ENCODE measurements at regions not wholly inside any gene's neighbourhood (a gene's known extent, or its start where the extent isn't known, plus 50 kb on each side); places are given as distances from the start of the nearest gene placed in this dataset.

- Histone ChIP-seq H2AFZ (ENCODE audit: insufficient read depth, low read length, poor library complexity) (peak overlapping the region; percentile 11), H3K14ac (ENCODE audit: low read length) (peak overlapping the region; percentile 89), H3K4me2 (ENCODE audit: low read length) (no peak overlapping the region)
These were observed 162.0 kb downstream of the C9orf50 start for GRCh38 chr9:129458663-129459546.

GRCh38 chr9:129458155-129458661 is 162.7 kb downstream of the C9orf50 start:
- no peak overlapping the region for H3K27ac ChIP-seq (ENCODE audit: low read depth, low read length)
- no peak overlapping the region for H3K9ac ChIP-seq (ENCODE audit: low read length)
- no CpG with 5 or more reads among the region's 14 CpGs for WGBS (ENCODE audit: extremely low coverage, insufficient coverage, insufficient read length)
- H2BK5ac ChIP-seq (ENCODE audit: low read depth, low read length, poor library complexity), result no peak overlapping the region
- no peak overlapping the region for H2AFZ ChIP-seq (ENCODE audit: insufficient read depth, low read length, poor library complexity)
- no peak overlapping the region for H4K8ac ChIP-seq (ENCODE audit: low read depth, low read length)
- DNase-seq, result no peak
- H3K79me1 ChIP-seq (ENCODE audit: low read length), result peaks cover 29% of the 10 kb centered on the region
- no peak overlapping the region for H3K4me2 ChIP-seq (ENCODE audit: low read length)
- H2AK5ac ChIP-seq (ENCODE audit: low read length), result peak overlapping the region; percentile 77
- no peak overlapping the region for H3K18ac ChIP-seq (ENCODE audit: low read length)
- no peak overlapping the region for H3K4ac ChIP-seq (ENCODE audit: low read depth, low read length)
- no peaks in the 10 kb centered on the region for H3K9me3 ChIP-seq (ENCODE audit: insufficient read depth, low read depth, low read length)
- no peaks in the 10 kb centered on the region for H3K27me3 ChIP-seq (ENCODE audit: insufficient read depth, low read length)
- H2BK12ac ChIP-seq (ENCODE audit: low read length), result peak overlapping the region; percentile 99
- H3K4me1 ChIP-seq (ENCODE audit: control insufficient read depth in 1 of 2, insufficient read depth in 2 of 2, low read length in 2 of 2), result peaks cover 21 to 26% of the 10 kb centered on the region in 2 experiments
- H3K4me3 ChIP-seq (ENCODE audit: low read depth, low read length), result no peak overlapping the region
- H3K23ac ChIP-seq (ENCODE audit: low read length), result no peak overlapping the region
- no peak overlapping the region for H4K12ac ChIP-seq (ENCODE audit: low read depth, low read length)
- H3K36me3 ChIP-seq (ENCODE audit: control insufficient read depth in 1 of 2, insufficient read depth in 2 of 2, low read length in 2 of 2), result no peaks in the 10 kb centered on the region
- no peak overlapping the region for H2BK120ac ChIP-seq (ENCODE audit: insufficient read depth, low read length, poor library complexity)
- H3K14ac ChIP-seq (ENCODE audit: low read length), result peak overlapping the region; percentile 47
- H3K79me2 ChIP-seq (ENCODE audit: control insufficient read depth, insufficient read depth, low read length, poor library complexity), result peaks cover 8% of the 10 kb centered on the region
- peak overlapping the region; percentile 97 for H4K91ac ChIP-seq (ENCODE audit: low read depth, low read length)

More at GRCh38 chr9:129458663-129459546, 162.0 kb downstream of the C9orf50 start:
- Histone ChIP-seq H3K79me2 (ENCODE audit: control insufficient read depth, insufficient read depth, low read length, poor library complexity) (peaks cover 8% of the 10 kb centered on the region), H3K23ac (ENCODE audit: low read length) (no peak overlapping the region), H2BK5ac (ENCODE audit: low read depth, low read length, poor library complexity) (peak overlapping the region; percentile 75), H2AK5ac (ENCODE audit: low read length) (peak overlapping the region; percentile 97), H3K27ac (ENCODE audit: low read depth, low read length) (no peak overlapping the region), H2BK120ac (ENCODE audit: insufficient read depth, low read length, poor library complexity) (peak overlapping the region; percentile 95), H2BK12ac (ENCODE audit: low read length) (peak overlapping the region; percentile 99), H4K91ac (ENCODE audit: low read depth, low read length) (peak overlapping the region; percentile 97), H3K4me3 (ENCODE audit: low read depth, low read length) (no peak overlapping the region), H3K79me1 (ENCODE audit: low read length) (peaks cover 35% of the 10 kb centered on the region), H3K4ac (ENCODE audit: low read depth, low read length) (peak overlapping the region; percentile 90), H4K12ac (ENCODE audit: low read depth, low read length) (peak overlapping the region; percentile 43), H3K36me3 (ENCODE audit: control insufficient read depth in 1 of 2, insufficient read depth in 2 of 2, low read length in 2 of 2) (no peaks in the 10 kb centered on the region), H3K27me3 (ENCODE audit: insufficient read depth, low read length) (no peaks in the 10 kb centered on the region), H4K8ac (ENCODE audit: low read depth, low read length) (peak overlapping the region; percentile 75), H3K18ac (ENCODE audit: low read length) (peak overlapping the region; percentile 73), H3K9ac (ENCODE audit: low read length) (no peak overlapping the region), H3K9me3 (ENCODE audit: insufficient read depth, low read depth, low read length) (no peaks in the 10 kb centered on the region), H3K4me1 (ENCODE audit: control insufficient read depth in 1 of 2, insufficient read depth in 2 of 2, low read length in 2 of 2) (peaks cover 27 to 32% of the 10 kb centered on the region in 2 experiments)
- no peak for DNase-seq
- WGBS (ENCODE audit: extremely low coverage, insufficient coverage, insufficient read length), result no CpG with 5 or more reads among the region's 29 CpGs

GRCh38 chr9:129457325-129457779 is 163.5 kb downstream of the C9orf50 start:
- no peak overlapping the region for H2AFZ ChIP-seq (ENCODE audit: insufficient read depth, low read length, poor library complexity)
- H3K14ac ChIP-seq (ENCODE audit: low read length), result no peak overlapping the region
- no peak overlapping the region for H2BK12ac ChIP-seq (ENCODE audit: low read length)
- no peak overlapping the region for H3K18ac ChIP-seq (ENCODE audit: low read length)
- H3K9ac ChIP-seq (ENCODE audit: low read length), result no peak overlapping the region
- no peaks in the 10 kb centered on the region for H3K27me3 ChIP-seq (ENCODE audit: insufficient read depth, low read length)
- no peak overlapping the region for H2BK120ac ChIP-seq (ENCODE audit: insufficient read depth, low read length, poor library complexity)
- peaks cover 29% of the 10 kb centered on the region for H3K79me1 ChIP-seq (ENCODE audit: low read length)
- no peaks in the 10 kb centered on the region for H3K36me3 ChIP-seq (ENCODE audit: control insufficient read depth in 1 of 2, insufficient read depth in 2 of 2, low read length in 2 of 2)
- H2AK5ac ChIP-seq (ENCODE audit: low read length), result no peak overlapping the region
- H4K91ac ChIP-seq (ENCODE audit: low read depth, low read length), result no peak overlapping the region
- no peak overlapping the region for H3K27ac ChIP-seq (ENCODE audit: low read depth, low read length)
- peaks cover 8% of the 10 kb centered on the region for H3K79me2 ChIP-seq (ENCODE audit: control insufficient read depth, insufficient read depth, low read length, poor library complexity)
- no peak overlapping the region for H4K12ac ChIP-seq (ENCODE audit: low read depth, low read length)
- no peaks in the 10 kb centered on the region for H3K9me3 ChIP-seq (ENCODE audit: insufficient read depth, low read depth, low read length)
- DNase-seq, result no peak
- WGBS (ENCODE audit: extremely low coverage, insufficient coverage, insufficient read length), result 100% methylated on average over 4 of the region's 6 CpGs
- no peak overlapping the region for H3K4me3 ChIP-seq (ENCODE audit: low read depth, low read length)
- no peak overlapping the region for H3K4me2 ChIP-seq (ENCODE audit: low read length)
- H4K8ac ChIP-seq (ENCODE audit: low read depth, low read length), result no peak overlapping the region
- H3K4ac ChIP-seq (ENCODE audit: low read depth, low read length), result no peak overlapping the region
- H2BK5ac ChIP-seq (ENCODE audit: low read depth, low read length, poor library complexity), result no peak overlapping the region
- no peak overlapping the region for H3K23ac ChIP-seq (ENCODE audit: low read length)
- peaks cover 21 to 28% of the 10 kb centered on the region in 2 experiments for H3K4me1 ChIP-seq (ENCODE audit: control insufficient read depth in 1 of 2, insufficient read depth in 2 of 2, low read length in 2 of 2)

GRCh38 chr9:129456549-129457324 is 164.2 kb downstream of the C9orf50 start:
- Histone ChIP-seq H2BK120ac (ENCODE audit: insufficient read depth, low read length, poor library complexity) (no peak overlapping the region), H3K27ac (ENCODE audit: low read depth, low read length) (no peak overlapping the region), H2AFZ (ENCODE audit: insufficient read depth, low read length, poor library complexity) (no peak overlapping the region), H3K14ac (ENCODE audit: low read length) (no peak overlapping the region), H2BK12ac (ENCODE audit: low read length) (no peak overlapping the region), H2AK5ac (ENCODE audit: low read length) (no peak overlapping the region), H3K4me1 (ENCODE audit: control insufficient read depth in 1 of 2, insufficient read depth in 2 of 2, low read length in 2 of 2) (peaks cover 26 to 31% of the 10 kb centered on the region in 2 experiments), H3K18ac (ENCODE audit: low read length) (no peak overlapping the region), H3K79me1 (ENCODE audit: low read length) (peaks cover 32% of the 10 kb centered on the region), H4K8ac (ENCODE audit: low read depth, low read length) (no peak overlapping the region), H3K9me3 (ENCODE audit: insufficient read depth, low read depth, low read length) (no peaks in the 10 kb centered on the region), H4K12ac (ENCODE audit: low read depth, low read length) (no peak overlapping the region), H3K9ac (ENCODE audit: low read length) (no peak overlapping the region), H3K79me2 (ENCODE audit: control insufficient read depth, insufficient read depth, low read length, poor library complexity) (peaks cover 9% of the 10 kb centered on the region), H3K36me3 (ENCODE audit: control insufficient read depth in 1 of 2, insufficient read depth in 2 of 2, low read length in 2 of 2) (no peaks in the 10 kb centered on the region), H3K4ac (ENCODE audit: low read depth, low read length) (no peak overlapping the region), H3K4me3 (ENCODE audit: low read depth, low read length) (no peak overlapping the region), H3K23ac (ENCODE audit: low read length) (no peak overlapping the region), H3K27me3 (ENCODE audit: insufficient read depth, low read length) (no peaks in the 10 kb centered on the region), H4K91ac (ENCODE audit: low read depth, low read length) (peak overlapping the region; percentile 8), H2BK5ac (ENCODE audit: low read depth, low read length, poor library complexity) (no peak overlapping the region), H3K4me2 (ENCODE audit: low read length) (no peak overlapping the region)
- DNase-seq, result no peak
- 100% methylated on average over 3 of the region's 3 CpGs for WGBS (ENCODE audit: extremely low coverage, insufficient coverage, insufficient read length)
